ENCODE measurements at regions not wholly inside any gene's neighbourhood (a gene's known extent, or its start where the extent isn't known, plus 50 kb on each side); places are given as distances from the start of the nearest gene placed in this dataset.
"Not testable (repeated sequence)": the region's sequence is repeated elsewhere in the genome, so short reads cannot be mapped to it uniquely, and the experiment has no call there.

- no peak for DNase-seq (ENCODE audit: low read depth)
These were observed 159.6 kb upstream of the CADM1 start for GRCh38 chr11:115663790-115664189.

- DNase-seq (ENCODE audit: low read depth): no peak
These were observed 156.0 kb upstream of the CADM1 start for GRCh38 chr11:115660030-115660805.

- DNase-seq (ENCODE audit: low read depth): no peak
These were observed 155.1 kb upstream of the CADM1 start for GRCh38 chr11:115659061-115659963.

- no peak for DNase-seq (ENCODE audit: low read depth)
These were observed 153.4 kb upstream of the CADM1 start for GRCh38 chr11:115657586-115657985.

- no peak for DNase-seq (ENCODE audit: low read depth)
These were observed 152.5 kb upstream of the CADM1 start for GRCh38 chr11:115656669-115657068.

GRCh38 chr11:115656041-115656440, 151.8 kb upstream of the CADM1 start:
- no peak for DNase-seq (ENCODE audit: low read depth)

GRCh38 chr11:115654792-115655191, 150.6 kb upstream of the CADM1 start:
- no peak for DNase-seq (ENCODE audit: low read depth)

GRCh38 chr11:115653926-115654325, 149.7 kb upstream of the CADM1 start:
- DNase-seq (ENCODE audit: low read depth): no peak

GRCh38 chr11:115653076-115653475, 148.9 kb upstream of the CADM1 start:
- no peak for DNase-seq (ENCODE audit: low read depth)

- DNase-seq (ENCODE audit: low read depth): no peak
These were observed 148.3 kb upstream of the CADM1 start for GRCh38 chr11:115652496-115652895.

GRCh38 chr11:115652094-115652493, 147.9 kb upstream of the CADM1 start:
- no peak for DNase-seq (ENCODE audit: low read depth)

- no peak for DNase-seq (ENCODE audit: low read depth)
These were observed 145.2 kb upstream of the CADM1 start for GRCh38 chr11:115649461-115649860.

GRCh38 chr11:115645631-115646317, 141.6 kb upstream of the CADM1 start:
- no peak for DNase-seq (ENCODE audit: low read depth)

- no peak for DNase-seq (ENCODE audit: low read depth)
These were observed 140.6 kb upstream of the CADM1 start for GRCh38 chr11:115644856-115645255.

- DNase-seq (ENCODE audit: low read depth): no peak
These were observed 139.5 kb upstream of the CADM1 start for GRCh38 chr11:115643549-115644270.

- no peak for DNase-seq (ENCODE audit: low read depth)
These were observed 138.4 kb upstream of the CADM1 start for GRCh38 chr11:115642660-115643059.

GRCh38 chr11:115637599-115638241, 133.5 kb upstream of the CADM1 start:
- DNase-seq (ENCODE audit: low read depth): no peak

GRCh38 chr11:115636753-115637527, 132.7 kb upstream of the CADM1 start:
- DNase-seq (ENCODE audit: low read depth): no peak

- not testable (repeated sequence) for DNase-seq (ENCODE audit: low read depth)
These were observed 129.8 kb upstream of the CADM1 start for GRCh38 chr11:115633977-115634376.

- DNase-seq (ENCODE audit: low read depth): no peak
These were observed 127.8 kb upstream of the CADM1 start for GRCh38 chr11:115632061-115632460.

- DNase-seq (ENCODE audit: low read depth): no peak
These were observed 127.4 kb upstream of the CADM1 start for GRCh38 chr11:115631609-115632008.
